ENCODE measurements at regions not wholly inside any gene's neighbourhood (a gene's known extent, or its start where the extent isn't known, plus 50 kb on each side); places are given as distances from the start of the nearest gene placed in this dataset.

- TF ChIP-seq MYC (IDR thresholded peaks at IDR 0.05; ENCODE audit: low read depth, low read length) (no peak), POLR2A (IDR thresholded peaks at IDR 0.05; ENCODE audit: low read depth, low read length) (no peak), GATA2 (IDR thresholded peaks at IDR 0.05; ENCODE audit: insufficient read depth, insufficient read length, low read depth, low read length) (no peak), POLR2AphosphoS5 (IDR thresholded peaks at IDR 0.05; ENCODE audit: insufficient read depth, low read depth, low read length) (no peak), FOS (IDR thresholded peaks at IDR 0.05; ENCODE audit: borderline replicate concordance, insufficient read depth, low read length) (no peak), JUN (IDR thresholded peaks at IDR 0.05; ENCODE audit: borderline replicate concordance, insufficient read depth, insufficient read length, low read depth) (no peak), EZH2 (IDR thresholded peaks at IDR 0.05; ENCODE audit: borderline replicate concordance, low read depth, low read length, severe bottlenecking) (no peak)
- TF ChIP-seq, protein P1, sequence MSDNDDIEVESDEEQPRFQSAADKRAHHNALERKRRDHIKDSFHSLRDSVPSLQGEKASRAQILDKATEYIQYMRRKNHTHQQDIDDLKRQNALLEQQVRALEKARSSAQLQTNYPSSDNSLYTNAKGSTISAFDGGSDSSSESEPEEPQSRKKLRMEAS (IDR thresholded peaks at IDR 0.05; ENCODE audit: insufficient read depth, insufficient read length) = no peak
- TF ChIP-seq, protein P2, sequence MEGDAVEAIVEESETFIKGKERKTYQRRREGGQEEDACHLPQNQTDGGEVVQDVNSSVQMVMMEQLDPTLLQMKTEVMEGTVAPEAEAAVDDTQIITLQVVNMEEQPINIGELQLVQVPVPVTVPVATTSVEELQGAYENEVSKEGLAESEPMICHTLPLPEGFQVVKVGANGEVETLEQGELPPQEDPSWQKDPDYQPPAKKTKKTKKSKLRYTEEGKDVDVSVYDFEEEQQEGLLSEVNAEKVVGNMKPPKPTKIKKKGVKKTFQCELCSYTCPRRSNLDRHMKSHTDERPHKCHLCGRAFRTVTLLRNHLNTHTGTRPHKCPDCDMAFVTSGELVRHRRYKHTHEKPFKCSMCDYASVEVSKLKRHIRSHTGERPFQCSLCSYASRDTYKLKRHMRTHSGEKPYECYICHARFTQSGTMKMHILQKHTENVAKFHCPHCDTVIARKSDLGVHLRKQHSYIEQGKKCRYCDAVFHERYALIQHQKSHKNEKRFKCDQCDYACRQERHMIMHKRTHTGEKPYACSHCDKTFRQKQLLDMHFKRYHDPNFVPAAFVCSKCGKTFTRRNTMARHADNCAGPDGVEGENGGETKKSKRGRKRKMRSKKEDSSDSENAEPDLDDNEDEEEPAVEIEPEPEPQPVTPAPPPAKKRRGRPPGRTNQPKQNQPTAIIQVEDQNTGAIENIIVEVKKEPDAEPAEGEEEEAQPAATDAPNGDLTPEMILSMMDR (IDR thresholded peaks at IDR 0.05; ENCODE audit: extremely low read depth in 1 of 2, insufficient read depth in 1 of 2, low read depth in 1 of 2, low read length in 2 of 2) = no peak
- POLR2A ChIA-PET = no interaction called here
These were observed 424.8 kb upstream of the SMC2 start for GRCh38 chr9:103669296-103669695.

More at GRCh38 chr9:103669296-103669695, 424.8 kb upstream of the SMC2 start:
- H3K27ac ChIP-seq (ENCODE audit: insufficient read depth, low read depth, low read length) = no peak overlapping the region
- CTCF ChIA-PET = no interaction called here
- no peaks in the 10 kb centered on the region for H3K79me2 ChIP-seq (ENCODE audit: control insufficient read depth, insufficient read depth, low read length)
- H3K9me1 ChIP-seq (replicated peaks; ENCODE audit: control insufficient read depth, extremely low read depth, insufficient read depth, low read length) = no peaks in the 10 kb centered on the region
- H3K9me3 ChIP-seq (replicated peaks; ENCODE audit: control insufficient read depth, insufficient read depth, low read length) = no peaks in the 10 kb centered on the region
- intact Hi-C loops (cut with micrococcal nuclease) = no loop called here
- no peaks in the 10 kb centered on the region for H3K4me1 ChIP-seq (ENCODE audit: control insufficient read depth, extremely low read depth, insufficient read depth, low read length)
- H3K9ac ChIP-seq (replicated peaks; ENCODE audit: extremely low read depth, insufficient read depth, low read length) = no peak overlapping the region
- no peak overlapping the region for H3K4me2 ChIP-seq (ENCODE audit: insufficient read depth, low read length)
- BruUV-seq (replicated peaks) = no TSS peak
- dilution Hi-C loops (cut with MboI; ENCODE audit: extremely low pct_ligation_motif_present, low sequenced_read_pairs) = no loop called here
- H2AFZ ChIP-seq (ENCODE audit: low read depth, low read length) = no peak overlapping the region
- H3K4me3 ChIP-seq (replicated peaks in 1 of 3; ENCODE audit: insufficient read depth in 1 of 3, low read depth in 1 of 3, low read length in 3 of 3) = no peak overlapping the region
- no peaks in the 10 kb centered on the region for H4K20me1 ChIP-seq (replicated peaks; ENCODE audit: control insufficient read depth, extremely low read depth, insufficient read depth, low read length)
- DNase-seq (ENCODE audit: low read depth, low spot score) (no peak), FAIRE-seq (no peak)
- no peaks in the 10 kb centered on the region for H3K36me3 ChIP-seq (ENCODE audit: control insufficient read depth in 2 of 2, extremely low read depth in 1 of 2, insufficient read depth in 2 of 2, low read length in 2 of 2)
- H3K27me3 ChIP-seq (ENCODE audit: control insufficient read depth in 2 of 2, insufficient read depth in 2 of 2, low read length in 2 of 2) = no peaks in the 10 kb centered on the region
